Activated CD4-positive, alpha-beta T cell treated with anti-CD3 and anti-CD28 coated beads, Interleukin-2, amount 50 U/mL, for 4 hours (primary cell): ENCODE measurements at regions not wholly inside any gene's neighbourhood (a gene's known extent, or its start where the extent isn't known, plus 50 kb on each side); places are given as distances from the start of the nearest gene placed in this dataset.

ENCODE experiments used
- DNase-seq, 2 experiments: peaks; one replicate each; pipeline ENCODE4 v3.0.0-alpha.2; 2020

DNA sequence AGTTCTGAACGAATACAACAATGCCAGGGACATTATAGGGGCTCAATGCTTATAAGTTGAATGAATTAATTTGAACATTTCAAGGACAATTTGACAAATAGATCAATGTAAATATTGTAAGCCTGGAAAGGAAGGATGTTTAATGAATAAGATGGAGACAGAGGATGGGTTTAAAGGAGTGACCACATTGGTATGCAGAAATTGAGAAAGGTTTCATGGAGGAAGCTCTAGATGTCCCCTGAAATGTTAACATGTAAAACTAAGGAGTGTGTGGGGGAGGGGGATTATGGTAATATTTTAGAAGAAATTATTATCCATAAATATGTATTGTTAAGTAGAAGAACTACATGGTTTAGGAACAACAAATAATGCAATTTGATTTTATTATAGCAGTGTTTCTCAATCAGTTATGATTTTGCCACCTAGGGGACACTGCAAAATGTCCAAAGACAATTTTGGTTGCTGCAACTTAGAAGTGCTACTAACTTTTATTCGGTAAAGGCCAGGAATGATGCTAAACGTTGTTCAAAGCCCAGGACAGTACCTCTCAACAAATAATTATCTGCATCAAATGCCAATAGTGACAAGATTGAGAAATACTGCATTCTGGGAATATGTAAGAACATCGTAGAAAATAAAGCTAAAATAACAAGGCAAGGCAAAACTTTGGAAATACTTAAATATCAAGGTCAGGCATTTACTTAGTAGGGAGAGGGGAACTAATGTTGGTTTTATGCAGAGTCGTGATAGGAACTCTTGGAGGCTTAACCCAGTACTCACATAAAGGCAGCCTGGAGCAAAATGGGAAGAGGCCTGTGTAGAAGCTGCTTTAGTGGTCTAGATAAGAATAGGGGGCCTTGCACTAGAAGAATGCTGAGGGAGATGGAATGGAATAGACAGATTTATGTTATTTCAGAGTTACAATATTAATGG is 686.9 kb upstream of the CITED2 start:
- DNase-seq, result no peak

DNA sequence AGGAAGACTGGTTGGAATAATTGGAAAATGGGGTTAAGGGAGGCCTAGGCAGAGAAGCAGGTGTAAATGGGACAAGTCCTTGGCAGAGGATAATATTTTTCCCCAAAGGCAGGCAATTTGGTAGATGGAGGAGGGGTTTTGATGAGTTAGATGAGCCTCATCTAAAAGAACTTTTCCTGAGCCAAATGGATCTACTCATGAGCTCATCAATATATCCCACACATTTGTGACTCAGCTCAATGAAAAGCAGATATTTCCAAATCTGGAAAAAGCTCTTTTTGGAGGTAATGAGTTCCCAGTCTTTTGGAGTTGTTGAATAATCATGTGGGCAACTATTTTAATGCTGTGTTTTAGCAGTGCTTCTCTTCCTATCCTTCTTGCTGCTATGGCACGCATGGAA is 685.5 kb upstream of the CITED2 start:
- DNase-seq, result no peak

- DNase-seq, result no peak
Observed at GRCh38 chr6:140058863-140059262, 684.4 kb upstream of the CITED2 start.

DNA sequence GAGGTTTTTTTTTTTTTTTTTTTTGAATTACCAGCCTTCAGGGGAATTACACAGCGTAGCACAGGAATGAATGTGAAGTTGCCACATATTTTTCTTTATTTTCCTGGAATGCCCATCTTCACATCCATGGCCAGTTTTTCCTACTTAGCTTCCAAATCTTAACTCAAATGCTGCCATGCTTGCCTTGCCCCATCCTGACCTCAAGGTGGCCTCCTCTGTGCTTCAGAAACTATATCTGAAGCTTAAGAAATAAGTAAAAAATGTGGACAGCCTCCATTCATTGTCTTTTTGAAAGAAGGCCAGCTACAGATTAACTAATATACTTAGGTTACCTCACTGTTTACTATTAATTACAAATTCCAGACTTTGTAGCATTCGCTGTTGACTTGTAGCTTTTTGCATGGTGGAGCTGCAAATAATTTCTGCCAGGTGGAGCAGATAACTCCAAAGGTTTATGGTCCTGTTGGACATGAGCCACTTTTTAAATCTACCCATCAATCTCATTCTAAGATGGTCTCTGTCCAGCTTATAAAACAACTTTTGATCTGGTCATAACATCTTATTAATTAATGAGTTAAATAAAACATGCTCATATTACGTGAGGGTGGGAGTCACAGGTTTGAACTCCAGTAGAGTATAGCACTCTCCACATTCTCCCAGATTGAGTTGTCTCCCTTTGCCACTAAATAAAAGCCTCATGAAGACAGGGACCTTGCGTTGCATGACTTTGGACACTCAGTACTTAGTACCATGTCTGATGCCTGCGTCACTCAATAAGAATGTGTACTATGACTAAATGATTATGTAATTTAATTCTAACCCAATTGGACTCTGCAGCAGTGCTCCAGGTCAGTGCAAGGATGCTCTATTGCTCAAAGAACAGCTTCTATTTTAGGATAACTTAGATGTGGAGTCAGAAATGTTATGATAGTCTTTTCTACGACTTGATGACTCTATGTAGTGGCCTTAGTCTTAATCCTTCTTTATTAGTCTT is 678.6 kb upstream of the CITED2 start:
- no peak for DNase-seq

GRCh38 chr6:140051521-140052512 is 677.4 kb upstream of the CITED2 start:
- no peak for DNase-seq

GRCh38 chr6:140050101-140050995 is 675.9 kb upstream of the CITED2 start:
- DNase-seq, result no peak

DNA sequence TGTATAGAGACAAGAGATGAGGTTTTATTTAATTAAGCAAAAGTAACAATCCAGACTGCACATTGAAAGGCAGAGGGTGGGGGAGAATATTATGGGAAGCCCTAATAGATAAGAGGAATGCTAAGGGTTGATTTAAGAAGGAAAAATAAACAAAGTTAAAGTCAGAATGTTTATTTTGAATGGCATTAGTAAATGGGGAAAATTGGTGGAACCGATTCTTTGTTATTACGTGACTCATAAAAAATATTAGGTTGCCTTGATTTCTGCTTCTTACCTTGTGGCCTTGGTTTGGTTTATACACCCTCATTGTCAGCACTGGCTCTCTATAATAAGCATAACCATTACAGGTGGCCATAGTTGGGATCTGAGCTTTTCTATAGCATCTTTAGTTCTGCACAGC is 674.8 kb upstream of the CITED2 start:
- no peak for DNase-seq

GRCh38 chr6:140048202-140048790 is 673.8 kb upstream of the CITED2 start:
- no peak for DNase-seq

- DNase-seq, result no peak
Observed at GRCh38 chr6:140047321-140047720, 672.9 kb upstream of the CITED2 start.

DNA sequence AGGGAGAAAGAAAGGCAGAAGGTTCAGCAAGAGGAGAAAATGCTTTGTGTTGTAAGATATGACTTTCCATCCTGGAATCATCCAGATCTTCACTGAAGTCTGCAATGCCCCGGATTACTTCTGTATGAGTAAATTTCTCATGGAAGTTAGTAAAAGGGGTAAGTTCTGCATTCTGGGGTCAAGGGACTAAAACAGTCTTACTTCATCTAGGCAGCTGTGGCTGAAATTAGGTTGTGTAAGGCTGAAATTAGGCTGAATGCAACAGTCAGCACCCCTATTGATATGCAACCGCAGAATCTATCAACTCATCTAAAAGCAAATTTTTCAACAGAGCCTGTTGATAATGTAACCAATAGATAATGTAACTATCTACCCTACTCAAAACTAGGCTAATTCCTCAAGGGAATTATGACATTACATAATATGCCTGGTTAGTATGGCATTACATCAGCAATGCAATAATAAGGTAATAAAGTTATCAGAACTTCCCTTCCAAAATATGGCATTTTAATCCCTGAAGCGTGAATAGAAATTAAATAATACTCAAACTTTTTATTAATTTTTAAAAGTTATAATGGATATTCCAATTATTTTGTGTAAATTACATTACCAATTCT is 671.7 kb upstream of the CITED2 start:
- DNase-seq, result no peak

DNA sequence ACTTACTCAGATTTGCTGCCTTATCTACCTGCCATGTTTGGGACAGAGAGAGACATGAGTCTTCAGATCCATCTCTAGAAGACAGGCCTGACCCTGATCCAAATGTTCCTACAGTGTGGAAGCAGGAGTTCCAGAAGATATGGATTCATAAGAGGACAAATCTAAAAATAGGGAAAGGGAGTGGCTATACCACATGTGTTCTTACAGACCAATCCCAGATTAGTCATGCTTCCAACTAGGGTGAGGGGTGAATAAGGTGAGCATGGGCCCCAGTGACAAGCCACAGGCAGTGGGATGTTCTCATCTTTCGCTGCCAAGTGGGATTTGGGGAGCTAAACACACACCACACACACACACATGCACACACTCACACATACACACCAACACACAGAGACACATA is 670.7 kb upstream of the CITED2 start:
- DNase-seq, result no peak

DNA sequence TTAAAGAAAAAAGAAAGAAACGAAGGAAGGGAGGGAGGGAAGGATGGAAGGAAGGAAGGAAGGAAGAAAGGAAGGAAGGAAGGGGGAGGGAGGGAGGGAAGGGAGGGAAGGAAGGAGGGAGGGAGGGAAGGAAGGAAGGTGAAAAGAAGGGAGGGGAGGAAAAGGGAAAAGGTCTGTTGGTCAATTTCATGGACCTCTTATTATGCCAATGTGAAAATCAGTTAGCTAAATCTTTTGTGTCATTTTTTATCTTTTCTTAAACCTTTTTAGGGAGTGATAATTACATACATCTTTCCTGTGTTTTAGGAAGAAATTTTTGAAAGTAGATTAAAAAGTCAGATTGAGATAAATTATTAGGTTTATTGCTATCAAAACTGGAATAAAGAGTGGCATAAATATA is 670.2 kb upstream of the CITED2 start:
- DNase-seq, result no peak

DNA sequence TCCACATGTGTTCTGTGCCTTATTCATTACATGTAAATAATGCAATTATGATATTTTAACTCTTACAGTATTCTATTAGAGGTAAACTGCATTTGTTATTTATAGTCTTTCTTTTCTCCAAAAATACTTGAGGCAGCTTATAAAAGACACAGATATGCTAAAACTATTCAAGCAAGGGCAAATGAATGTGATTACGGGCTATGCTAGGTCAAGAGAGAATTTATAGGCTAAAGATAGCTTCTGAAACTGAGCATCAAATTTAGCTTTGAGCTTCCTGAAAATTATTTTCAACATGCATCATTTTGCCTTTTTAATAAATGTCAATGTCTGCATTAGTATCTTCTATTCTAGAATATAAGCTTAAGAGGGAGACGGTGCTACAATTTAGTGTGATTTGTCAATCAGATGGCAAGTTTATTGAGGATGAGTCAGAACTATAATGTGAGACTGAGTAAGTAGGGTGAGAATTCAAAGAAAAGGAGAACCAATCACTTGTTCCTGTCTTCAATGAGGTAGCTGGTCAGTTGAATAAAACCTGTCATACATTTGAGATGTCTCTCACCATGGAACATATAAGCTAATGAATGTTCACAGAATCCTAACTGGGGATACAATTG is 669.4 kb upstream of the CITED2 start:
- no peak for DNase-seq

DNA sequence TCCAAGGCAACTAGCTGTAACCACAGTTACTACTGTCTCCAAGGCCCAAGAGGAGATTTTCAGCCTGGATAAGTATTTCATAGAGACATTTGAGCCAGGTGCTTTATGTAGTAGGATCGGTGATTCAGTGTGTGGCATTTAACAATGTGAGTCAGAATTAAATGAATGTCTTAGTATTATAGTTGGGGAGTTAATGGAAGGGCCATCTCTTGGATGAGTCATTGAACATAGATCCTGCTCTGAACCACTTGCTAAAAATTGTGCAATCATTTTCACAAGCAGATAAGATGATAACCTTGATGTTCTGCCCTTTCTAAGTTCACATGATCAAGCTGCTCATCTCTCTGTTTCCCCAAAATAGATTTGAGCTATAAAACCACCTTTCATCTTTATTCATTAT is 668.9 kb upstream of the CITED2 start:
- DNase-seq, result no peak

DNA sequence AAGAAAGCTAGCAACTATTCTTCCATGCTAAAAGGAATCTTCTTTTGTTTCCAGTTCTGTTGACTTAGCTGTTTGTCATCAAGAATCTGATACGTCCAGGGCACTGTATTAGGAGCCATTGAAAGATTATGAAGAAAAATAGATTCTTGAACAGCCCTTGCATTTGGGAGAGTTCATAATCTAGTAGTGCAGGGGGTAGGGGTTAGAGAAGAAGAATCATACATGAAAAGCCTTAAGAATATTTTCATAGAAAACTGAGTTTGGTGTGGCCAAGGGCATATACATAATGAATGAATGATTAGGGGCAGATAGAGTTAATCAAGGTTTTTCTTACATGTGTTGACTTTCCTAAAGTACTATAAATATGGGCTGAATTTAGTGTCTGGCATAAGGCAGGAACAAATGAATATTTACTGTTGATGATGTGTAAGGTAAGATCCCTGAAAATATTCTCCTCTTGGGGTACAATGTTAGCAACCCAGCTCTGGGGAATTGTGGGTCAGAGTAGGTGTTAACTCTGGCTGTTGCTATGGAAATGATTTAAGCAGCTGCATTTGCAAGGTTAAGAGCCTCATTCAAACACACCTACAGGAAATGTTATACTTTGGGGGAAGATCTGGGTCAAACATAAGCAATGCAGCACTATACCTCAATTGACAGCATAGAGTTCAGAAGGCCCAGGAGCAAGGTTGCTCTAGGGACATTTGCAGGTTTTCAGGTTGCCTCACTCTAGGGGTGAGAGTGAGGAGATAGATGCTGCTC is 667.3 kb upstream of the CITED2 start:
- no peak for DNase-seq

DNA sequence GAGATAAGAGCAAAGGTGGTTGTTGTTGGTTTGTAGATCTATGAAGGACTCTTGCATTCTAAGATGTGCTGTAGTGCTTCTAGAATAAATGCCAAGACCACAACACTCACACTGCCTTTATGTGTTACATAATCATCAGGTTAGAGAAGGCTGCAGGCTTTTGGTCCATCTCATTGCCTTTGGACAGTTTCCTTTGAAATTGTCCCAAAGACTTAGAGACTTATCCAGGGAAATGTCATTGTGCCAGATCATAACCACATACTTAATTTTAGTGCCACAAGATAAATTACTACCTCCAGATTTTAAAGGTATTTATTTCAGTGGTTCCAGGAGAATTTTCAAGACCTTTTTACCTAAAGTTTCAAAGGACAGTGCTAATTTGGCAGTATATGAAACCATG is 666.6 kb upstream of the CITED2 start:
- DNase-seq, result no peak

DNA sequence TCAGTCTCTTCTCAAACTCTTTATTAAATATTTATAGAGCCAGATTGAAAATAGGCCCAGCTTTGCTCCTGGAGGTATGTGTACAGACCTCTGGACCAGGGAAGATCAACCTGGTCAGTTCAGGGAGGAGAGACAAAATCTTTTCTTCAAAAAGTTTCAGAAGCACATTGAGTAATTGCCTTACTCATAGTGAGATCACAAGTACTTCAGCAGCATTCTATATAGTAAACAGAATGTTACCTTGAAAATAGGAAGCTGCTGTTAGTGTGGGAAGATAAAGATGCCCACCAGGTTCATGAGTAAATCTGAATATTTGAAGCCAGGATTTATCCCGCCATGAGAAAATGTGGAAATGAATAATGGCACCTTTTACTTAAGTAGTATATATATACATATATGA is 665.9 kb upstream of the CITED2 start:
- no peak for DNase-seq

DNA sequence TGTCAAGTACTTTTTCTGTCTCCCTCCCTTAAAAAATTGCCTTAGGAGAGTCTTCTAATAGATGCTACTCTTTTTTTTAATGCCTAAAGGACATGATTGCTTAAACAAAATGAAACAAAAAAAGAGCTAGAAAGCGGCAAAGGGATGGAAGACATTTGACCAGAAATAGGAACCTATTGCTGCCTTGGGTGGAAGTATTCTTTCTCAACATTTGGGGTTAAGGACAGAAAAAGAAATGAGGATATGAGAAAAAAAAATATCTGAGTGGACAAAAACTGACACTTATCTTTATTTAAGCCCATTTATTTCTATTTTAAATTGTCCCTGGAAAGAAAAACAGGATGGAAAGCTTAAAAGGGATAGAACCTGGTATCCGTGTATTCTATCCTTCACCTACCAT is 664.9 kb upstream of the CITED2 start:
- DNase-seq, result no peak

GRCh38 chr6:140036196-140036595 is 661.7 kb upstream of the CITED2 start:
- no peak for DNase-seq
